ENCODE measurements at regions not wholly inside any gene's neighbourhood (a gene's known extent, or its start where the extent isn't known, plus 50 kb on each side); places are given as distances from the start of the nearest gene placed in this dataset.
"Not testable (repeated sequence)": the region's sequence is repeated elsewhere in the genome, so short reads cannot be mapped to it uniquely, and the experiment has no call there.

DNA sequence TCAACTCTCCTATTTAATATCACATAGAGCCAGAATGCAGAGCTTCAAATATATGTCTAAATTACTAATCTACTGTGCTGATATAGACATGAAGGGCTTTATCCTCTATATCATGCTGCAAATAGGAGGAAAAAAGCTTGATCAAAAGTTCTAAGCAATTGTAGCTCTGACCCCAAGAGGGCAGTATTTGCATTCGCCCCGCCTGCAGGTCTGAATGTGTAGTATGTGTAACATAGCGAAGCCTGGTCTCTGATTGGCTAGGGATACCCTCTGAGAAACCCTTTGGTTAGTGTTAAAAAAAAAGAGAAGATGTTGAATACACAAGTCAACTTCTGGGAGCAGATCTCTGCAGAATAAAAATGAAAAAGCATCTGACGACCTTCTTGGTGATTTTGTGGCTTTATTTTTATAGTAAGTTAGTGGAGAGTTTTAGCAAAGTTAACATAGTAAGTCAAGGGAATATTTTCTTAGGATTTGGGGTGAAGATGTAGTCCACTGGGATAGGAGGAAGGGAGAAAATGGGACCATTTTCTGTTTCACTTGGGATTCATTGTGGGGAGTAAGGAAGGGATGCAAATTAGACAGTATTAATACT, 151.6 kb upstream of the OR4E1 start:
- peak; percentile 55 for DNase-seq (ENCODE audit: low spot score)

DNA sequence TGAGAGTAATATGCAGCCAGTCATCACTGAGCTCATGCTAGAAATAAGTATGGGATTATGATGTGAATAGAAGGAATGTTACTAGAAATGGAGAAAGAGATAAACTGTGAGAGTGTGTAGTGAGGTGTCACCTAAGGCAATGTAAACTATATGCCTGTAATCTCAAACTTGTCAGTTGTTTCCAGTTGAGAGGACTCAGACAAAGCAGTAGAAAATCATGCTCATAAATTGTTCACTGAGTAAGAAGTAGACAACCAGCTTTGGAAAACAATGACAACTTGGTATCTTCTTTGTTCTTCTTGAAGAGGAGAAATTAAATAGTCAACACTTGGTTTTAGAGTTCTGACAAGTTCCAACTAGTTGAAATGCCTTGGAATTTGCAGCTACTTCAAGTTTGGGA, 148.5 kb upstream of the OR4E1 start:
- DNase-seq (ENCODE audit: low spot score) = no peak

DNA sequence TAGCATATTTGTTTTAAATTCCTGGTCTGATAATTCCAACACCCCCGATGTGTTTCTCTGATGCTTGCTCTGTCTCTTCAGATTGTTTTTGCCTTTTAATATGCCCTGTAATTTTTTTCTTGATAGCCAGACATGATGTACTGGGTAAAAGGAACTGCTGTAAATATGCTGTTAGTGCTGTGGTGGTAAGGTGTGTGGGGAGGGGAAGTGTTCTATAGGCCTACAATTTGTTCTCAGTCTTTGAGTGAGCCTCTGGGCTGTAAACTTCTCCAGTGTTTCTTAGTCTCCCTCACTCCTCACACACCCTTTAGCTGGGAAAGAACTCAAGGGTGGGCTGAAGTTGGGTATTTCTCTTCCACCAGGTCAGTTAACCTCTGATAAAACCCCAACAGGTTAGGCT, 147.0 kb upstream of the OR4E1 start:
- no peak for DNase-seq (ENCODE audit: low spot score)

DNA sequence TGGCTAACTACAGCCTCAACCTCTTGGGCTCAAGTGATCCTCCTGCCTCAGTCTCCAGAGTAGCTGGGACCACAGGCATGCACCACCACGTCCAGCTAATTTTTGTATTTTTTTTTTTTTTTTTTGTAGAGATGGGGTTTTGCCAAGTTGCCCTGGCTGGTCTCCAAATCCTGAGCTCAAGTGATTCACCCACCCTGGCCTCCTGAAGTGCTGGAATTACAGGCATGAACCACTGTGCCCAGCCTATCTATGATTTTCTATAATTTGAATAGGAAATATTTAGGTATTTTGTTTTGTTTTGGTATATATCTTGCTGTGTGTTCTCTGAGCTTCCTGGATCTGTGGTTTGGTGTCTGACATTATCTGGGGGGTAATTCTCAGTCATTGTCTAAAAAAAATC, 146.3 kb upstream of the OR4E1 start:
- DNase-seq (ENCODE audit: low spot score) = not testable (repeated sequence)

DNA sequence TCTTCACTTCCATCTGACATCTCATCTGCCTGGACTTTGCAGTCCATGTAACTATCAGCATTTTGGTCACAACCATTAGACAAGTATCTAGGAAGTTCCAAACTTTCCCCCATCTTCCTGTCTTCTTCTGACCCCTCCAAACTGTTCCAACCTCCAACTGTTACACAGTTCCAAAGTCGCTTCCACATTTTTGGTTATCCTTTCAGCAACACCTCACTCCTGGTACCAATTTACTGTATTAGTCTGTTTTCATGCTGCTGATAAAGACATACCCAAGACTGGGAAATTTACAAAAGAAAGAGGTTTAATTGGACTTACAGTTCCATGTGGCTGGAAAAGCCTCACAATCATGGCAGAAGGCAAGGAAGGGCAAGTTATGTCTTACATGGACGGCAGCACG, 143.4 kb upstream of the OR4E1 start:
- not testable (repeated sequence) for DNase-seq (ENCODE audit: low spot score)

DNA sequence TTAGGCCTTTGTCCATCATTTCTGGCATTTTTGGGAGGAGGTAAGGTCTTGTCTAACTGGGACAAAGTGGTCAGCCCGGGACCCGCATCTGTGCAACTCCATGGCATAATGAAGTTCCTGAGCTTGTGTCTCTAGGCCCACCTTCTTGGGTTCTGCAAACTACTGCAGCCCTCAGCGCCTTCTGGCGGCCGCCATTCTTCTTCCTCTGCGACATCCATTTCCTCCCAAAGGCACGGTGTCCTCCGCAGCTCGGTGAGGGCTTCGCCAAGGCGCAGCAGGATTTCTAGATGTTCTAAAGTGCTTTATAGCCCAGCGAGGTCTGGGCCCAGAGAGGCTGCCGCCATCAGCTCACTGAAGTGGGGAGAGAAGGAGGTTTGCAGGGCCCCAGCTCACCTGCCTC, 134.4 kb upstream of the OR4E1 start:
- DNase-seq (ENCODE audit: low spot score) = no peak

DNA sequence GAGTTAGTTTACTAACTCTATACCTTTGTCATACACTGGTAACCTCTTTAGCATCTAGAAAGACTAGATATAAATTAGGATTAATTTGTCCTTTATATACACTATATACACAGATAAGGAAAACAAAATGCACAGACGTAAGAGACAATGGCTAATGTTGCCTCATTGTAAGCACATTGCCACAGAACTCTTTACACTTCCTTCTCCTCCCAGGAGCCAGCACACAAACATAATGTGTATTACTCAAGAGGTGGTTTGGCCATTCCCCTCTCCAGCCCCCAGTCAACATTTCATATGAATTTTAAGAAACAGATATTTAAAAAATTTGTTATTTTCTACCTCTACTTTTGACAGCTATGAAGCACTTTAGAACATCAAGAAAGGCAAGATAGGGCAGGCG, 131.4 kb upstream of the OR4E1 start:
- no peak for DNase-seq (ENCODE audit: low spot score)

DNA sequence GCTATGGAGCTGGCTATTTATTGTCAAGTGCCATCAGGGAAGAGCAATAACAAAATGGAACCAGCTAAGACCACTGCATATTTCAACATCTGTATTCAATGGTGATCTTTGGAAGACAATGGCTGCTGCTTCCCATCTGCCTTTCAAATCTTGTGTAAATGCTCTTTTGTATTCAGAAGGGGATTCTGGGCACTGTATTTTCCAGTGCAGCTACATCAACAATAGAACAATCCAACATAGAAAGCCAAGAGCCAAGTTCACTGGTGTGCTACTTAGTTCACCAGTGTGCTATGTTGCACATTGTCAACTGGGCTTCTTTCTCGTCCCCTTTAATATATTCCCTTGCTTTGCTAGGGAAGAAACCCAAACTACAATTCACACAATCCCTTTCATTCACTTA, 128.8 kb upstream of the OR4E1 start:
- DNase-seq (ENCODE audit: low spot score) = no peak

DNA sequence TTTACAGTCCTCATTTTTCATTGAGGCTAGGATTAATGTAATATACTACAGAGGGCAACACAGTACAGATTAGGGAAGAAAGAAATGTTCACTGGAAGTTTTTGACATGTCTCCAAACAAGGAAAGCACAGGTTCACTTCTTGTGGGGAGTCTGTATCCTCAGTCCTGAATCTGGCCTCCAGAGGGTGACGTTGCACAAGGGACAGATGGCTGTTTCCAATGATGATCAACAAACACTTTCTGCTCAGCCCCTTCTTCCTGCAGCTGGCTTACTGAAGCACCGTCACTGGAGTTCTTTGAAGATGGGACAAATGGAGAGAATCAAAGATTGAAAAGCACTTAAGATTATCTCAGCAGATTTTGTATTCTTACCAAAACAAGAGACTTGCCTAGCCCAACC, 123.3 kb upstream of the OR4E1 start:
- DNase-seq (ENCODE audit: low spot score) = peak; percentile 21

DNA sequence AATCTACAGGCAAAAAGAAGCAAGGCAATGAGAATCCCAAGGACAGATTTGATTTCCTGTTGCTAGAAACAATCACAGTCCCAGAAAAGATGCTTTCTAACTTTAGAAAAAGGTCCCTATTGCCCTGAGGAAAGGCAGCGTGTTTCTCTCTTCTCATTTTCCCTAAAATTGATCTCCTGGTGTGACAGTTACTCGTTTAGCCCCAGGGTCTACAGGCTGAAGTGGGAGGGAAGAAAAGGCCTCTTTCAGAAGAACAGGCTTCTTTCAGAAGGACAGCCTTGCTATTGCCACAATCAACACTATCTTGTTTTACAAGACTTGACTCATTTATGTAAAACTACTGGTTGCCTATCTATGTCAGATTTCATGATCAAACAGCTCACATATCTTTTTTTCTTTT, 121.8 kb upstream of the OR4E1 start:
- no peak for DNase-seq (ENCODE audit: low spot score)

DNA sequence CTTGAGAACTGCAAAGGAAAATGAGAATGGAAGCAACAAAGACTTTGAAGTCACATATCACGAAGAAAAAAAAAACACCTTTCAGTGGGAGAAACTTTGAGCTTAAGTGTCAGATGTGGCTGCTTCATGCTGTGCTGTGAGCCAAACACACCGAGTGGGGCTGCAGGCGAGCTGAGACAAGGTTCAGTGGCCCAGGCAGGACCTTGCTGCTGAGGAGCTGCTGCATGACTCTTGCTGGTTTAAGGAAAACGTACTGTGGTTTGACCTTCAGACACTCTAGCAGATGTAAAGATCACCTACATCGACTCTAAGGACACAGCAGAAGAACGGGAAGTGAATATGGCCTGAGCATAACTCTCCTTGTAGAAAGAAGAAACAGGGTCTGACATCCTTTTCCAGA, 118.1 kb upstream of the OR4E1 start:
- DNase-seq (ENCODE audit: low spot score) = no peak

DNA sequence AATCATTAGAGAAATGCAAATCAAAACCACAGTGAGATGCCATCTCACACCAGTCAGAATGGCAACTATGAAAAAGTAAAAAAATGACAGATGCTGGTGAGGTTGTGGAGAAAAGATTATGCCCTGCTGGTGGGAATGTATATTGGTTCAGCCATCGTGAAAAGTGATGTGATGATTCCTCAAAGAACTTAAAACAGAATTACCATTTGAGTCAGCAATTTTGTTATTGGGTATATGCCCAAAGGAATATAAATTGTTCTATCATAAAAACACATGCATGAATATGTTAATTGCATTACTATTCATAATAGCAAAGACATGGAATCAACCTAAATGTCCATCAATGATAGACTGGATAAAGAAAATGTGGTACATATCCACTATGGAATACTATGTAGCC, 115.1 kb upstream of the OR4E1 start:
- DNase-seq (ENCODE audit: low spot score) = not testable (repeated sequence)

DNA sequence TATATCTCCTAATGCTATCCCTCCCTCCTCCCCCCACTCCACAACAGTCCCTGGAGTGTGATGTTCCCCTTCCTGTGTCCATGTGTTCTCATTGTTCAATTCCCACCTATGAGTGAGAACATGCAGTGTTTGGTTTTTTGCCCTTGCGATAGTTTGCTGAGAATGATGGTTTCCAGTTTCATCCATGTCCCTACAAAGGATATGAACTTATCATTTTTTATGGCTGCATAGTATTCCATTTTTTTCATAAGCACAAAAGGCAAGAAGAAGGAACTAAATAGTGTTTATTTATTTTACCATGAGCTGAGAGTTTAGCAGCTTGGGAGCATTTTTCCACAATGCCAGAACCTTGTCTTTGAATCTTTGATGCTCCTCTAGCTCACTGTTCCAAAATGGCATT, 113.6 kb upstream of the OR4E1 start:
- DNase-seq (ENCODE audit: low spot score) = not testable (repeated sequence)

DNA sequence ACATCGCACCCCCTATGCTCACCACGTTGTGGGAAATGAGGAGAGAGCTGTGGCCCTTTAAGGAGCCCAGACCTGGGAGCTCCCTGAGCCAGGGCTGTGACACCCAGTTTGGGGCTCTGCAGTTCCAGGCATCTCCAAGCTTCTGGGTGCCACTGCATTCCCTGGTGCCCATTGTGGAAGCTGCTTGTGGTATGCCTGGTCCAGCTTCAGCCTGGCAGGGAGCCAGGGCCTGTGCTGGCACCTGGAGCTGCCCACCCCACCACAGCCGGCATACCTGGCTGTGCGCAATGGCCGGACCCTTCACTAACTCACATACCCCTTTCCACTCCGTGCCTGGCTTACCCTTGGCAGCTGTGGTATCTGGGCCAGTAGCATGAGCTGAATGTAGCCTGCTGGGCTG, 107.9 kb upstream of the OR4E1 start:
- no peak for DNase-seq (ENCODE audit: low spot score)

DNA sequence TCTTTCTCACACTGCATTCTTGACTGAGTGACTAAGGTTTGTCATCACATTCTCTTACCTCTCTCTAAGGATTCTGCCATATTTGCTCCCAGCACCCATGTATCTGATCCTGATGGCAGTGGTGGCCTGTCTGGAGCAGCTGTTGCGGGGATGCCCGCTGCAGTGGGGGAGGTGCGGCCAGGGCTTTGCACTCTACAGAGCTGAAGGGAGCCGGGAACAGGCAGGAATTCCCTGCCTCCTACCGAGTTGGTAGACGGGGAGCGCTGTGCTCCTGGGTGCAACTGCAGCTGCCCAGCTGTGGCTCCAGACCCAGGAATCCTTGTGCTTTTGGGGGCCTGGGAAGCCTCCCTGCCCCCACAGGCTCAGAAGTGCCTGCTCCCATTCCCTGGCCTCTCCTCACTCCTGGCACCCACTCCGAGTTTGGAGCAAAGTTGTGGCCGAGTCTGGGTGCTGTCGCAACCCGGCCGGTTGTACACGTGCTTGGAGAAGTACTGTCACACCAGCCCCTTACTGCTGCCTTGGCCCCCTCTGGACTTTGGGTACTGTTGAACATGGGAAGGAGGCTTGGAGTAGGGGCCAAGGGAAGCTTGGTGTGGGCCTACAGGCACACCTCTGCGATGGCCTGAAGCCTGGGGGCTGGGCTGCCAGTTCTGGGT, 106.9 kb upstream of the OR4E1 start:
- no peak for DNase-seq (ENCODE audit: low spot score)

DNA sequence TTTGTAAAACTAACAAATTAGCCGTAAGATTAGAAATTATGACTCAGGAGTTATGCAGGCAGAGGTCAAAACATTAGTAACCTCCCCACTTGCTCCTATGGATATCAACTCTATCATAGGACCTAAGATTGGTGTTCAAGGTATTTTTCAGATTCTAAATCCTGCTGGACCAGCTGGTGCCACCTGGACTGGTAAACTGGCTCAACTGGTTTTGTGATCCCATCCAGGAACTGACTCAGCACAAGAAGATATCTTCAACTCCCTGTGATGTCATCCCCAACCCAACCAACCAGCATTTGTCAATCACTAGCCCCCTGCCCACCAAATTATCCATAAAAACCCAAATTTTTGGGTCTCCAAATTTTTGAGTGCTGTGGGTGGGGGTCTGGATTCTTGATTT, 98.1 kb upstream of the OR4E1 start:
- DNase-seq (ENCODE audit: low spot score) = no peak

DNA sequence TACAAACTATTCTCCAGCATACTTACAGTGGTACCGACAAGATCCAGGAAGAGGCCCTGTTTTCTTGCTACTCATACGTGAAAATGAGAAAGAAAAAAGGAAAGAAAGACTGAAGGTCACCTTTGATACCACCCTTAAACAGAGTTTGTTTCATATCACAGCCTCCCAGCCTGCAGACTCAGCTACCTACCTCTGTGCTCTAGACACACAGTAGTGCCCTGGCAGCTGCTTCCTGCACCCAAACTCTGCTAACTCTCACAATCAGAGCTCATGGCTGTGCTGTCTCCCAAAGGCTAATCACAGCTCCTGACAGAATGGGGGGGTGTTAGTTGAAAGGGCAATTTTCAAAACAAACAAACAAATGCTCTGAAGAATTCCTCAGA, 95.2 kb upstream of the OR4E1 start:
- DNase-seq (ENCODE audit: low spot score) = no peak

DNA sequence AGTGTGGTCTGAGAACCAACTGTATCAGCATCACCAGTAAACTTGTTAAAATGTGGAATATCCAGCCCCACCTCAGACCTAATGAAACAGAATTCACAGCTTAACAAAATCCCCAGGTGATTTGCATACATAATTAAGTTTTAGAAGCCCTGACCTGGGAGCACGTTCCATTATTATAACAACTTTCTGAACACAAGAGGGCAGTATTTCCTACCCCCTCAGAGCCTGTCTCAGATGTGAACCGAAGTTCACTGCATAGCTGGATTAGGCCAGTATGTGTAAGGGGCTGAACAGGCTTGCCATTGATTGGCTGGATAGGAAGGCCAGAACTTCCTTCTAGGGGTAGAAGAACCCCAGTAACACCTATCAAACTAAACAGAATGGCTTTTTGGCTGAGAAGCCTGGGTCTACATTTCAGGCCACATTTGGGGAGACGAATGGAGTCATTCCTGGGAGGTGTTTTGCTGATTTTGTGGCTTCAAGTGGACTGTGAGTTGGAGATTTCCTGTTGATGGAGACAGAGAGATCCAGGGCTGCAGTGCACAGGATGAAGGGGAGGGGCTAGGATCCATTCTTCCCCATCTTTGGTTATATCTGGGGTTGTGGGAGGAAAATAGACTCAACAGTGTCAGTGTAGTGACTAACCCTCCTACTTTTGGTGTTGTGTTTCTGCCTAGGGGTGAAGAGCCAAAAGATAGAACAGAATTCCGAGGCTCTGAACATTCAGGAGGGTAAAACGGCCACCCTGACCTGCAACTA, 94.7 kb upstream of the OR4E1 start:
- peak; percentile 58 for DNase-seq (ENCODE audit: low spot score)

DNA sequence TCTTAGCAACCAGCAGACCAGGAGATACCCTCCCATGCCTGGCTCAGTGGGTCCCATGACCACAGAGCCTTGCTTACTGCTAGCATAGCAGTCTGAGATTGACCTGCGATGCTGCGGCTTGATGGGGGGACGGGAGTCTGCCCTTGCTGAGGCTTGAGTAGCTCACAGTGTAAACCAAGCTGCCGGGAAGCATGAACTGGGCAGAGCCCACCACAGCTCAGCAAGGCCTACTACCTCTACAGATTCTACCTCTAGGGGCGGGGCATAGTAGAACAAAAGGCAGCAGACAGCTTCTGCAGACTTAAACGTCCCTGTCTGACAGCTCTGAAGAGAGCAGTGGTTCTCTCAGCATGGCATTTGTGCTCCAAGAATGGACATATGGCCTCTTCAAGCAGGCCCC, 86.7 kb upstream of the OR4E1 start:
- not testable (repeated sequence) for DNase-seq (ENCODE audit: low spot score)

DNA sequence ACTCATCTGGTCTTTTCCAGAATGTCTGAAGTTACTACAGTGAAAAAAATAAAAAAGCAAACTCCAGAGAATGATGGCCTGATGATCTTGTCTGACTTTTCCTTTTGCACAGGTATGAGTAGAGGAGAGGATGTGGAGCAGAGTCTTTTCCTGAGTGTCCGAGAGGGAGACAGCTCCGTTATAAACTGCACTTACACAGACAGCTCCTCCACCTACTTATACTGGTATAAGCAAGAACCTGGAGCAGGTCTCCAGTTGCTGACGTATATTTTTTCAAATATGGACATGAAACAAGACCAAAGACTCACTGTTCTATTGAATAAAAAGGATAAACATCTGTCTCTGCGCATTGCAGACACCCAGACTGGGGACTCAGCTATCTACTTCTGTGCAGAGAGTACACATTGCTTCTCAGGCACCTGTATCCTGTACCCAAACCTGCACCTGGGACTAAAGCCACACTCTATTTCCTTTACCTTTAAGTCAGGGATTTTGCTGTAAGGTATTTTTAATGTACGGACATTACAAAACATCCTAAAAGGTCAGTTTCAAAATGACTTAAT, 75.8 kb upstream of the OR4E1 start:
- DNase-seq (ENCODE audit: low spot score) = no peak

DNA sequence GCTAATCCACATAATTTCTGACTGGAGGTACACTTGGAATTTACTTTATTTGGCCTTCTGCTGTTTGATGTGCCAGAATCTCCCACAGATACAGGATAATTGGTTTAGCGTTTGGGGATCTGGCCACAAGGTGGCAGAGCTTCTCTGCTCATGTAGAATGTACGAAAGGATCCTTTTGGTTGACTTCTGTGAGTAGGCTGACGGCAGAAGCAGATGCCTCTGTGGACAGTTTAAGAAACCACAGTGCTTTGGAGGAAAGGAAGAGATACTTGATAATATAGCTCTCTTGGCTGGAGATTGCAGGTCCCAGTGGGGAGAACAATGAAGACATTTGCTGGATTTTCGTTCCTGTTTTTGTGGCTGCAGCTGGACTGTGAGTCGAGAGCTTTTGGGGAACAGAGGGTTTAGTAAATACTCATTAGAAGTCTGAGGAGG, 75.3 kb upstream of the OR4E1 start:
- DNase-seq (ENCODE audit: low spot score) = peak; percentile 53

DNA sequence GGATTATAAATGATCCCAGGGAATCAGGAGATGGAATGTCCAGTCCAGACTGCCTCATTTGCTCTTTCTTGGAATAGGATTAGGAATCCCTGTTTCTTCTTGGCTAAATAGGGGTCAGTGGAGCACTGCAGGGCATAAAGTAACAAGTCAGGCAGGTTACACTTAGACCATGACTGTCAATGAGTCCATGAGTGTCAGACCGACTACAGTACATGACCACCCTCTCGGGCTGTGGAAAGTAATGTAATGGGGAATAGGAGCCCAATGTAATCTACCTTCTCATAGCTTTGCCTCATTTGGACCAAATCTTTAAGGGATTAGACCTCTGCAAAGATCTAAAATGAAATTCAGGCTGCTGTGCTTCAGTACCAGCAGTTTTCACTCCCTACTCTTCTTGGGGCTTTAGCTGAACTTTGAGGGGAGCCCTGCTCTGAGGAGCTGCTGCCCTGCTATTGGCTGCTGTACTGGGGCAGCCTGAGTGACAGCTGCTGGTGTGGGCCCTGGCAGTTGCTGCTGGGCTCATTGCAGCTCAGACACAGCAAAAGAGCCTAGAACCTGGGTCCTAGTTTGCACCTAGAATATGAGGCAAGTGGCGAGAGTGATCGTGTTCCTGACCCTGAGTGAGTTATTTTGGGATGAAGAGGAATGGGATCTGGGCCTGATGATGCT, 62.2 kb upstream of the OR4E1 start:
- DNase-seq (ENCODE audit: low spot score) = no peak

DNA sequence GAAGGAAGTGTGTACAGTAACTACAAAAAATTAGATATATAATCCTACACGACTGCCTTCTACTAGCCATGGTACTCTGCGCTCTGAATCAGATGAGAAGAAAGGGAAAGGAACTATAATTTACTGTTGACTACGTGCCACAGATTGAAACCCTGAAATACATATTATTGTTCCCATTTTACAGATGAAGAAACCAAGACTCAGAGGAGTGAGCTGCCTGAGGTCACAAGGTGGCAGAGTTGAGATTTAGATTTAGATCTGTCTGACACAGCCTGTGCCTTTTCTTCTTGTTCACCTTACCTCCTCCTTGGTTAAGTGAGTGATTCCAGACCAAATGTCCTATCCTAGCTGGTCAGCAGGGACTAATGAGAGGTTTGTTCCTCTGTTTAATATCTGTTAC, 61.6 kb upstream of the OR4E1 start:
- no peak for DNase-seq (ENCODE audit: low spot score)

Data from activated CD4-positive, alpha-beta T cell treated with anti-CD3 and anti-CD28 coated beads, Interleukin-2, Interleukin-4, amounts not matched to agents 100 ng/mL and 50 ng/mL, durations not matched to agents 16 hours and 8 hours (primary cell).